Loucy (cell line): ENCODE measurements at regions not wholly inside any gene's neighbourhood (a gene's known extent, or its start where the extent isn't known, plus 50 kb on each side); places are given as distances from the start of the nearest gene placed in this dataset.
"Not testable (repeated sequence)": the region's sequence is repeated elsewhere in the genome, so short reads cannot be mapped to it uniquely, and the experiment has no call there.

ENCODE experiments used
- EZH2phosphoT487 ChIP-seq: fragments of 200-600 bp; IDR thresholded peaks from 2 replicates; pipeline ENCODE4 v1.6.1; 2018; ENCODE audit warnings: antibody characterized with exemption, mild to moderate bottlenecking, moderate library complexity, borderline replicate concordance
- TF ChIP-seq, protein P1 (sequence below): fragments of 200-600 bp; sonication (generic); conservative IDR thresholded peaks from 2 replicates; pipeline ENCODE4 v1.5.1; 2014; ENCODE audit warnings: mild to moderate bottlenecking, antibody characterized with exemption, low read length

DNA sequence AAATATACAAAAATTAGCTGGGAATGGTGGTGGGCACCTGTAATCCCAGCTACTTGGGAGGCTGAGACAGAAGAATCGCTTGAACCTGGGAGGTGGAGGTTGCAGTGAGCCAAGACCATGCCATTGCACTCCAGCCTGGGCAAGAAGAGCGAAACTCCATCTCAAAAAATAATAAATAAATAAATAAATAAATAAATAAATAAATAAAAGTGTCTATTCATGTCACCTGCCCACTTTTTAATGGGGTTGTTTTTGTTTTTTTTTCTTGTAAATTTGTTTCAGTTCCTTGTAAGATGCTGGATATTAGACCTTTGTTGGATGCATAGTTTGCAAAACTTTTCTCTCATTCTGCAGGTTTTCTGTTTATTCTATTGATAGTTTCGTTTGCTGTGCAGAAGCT is 71.9 kb upstream of the KCNAB1 start:
- TF ChIP-seq, protein P1, sequence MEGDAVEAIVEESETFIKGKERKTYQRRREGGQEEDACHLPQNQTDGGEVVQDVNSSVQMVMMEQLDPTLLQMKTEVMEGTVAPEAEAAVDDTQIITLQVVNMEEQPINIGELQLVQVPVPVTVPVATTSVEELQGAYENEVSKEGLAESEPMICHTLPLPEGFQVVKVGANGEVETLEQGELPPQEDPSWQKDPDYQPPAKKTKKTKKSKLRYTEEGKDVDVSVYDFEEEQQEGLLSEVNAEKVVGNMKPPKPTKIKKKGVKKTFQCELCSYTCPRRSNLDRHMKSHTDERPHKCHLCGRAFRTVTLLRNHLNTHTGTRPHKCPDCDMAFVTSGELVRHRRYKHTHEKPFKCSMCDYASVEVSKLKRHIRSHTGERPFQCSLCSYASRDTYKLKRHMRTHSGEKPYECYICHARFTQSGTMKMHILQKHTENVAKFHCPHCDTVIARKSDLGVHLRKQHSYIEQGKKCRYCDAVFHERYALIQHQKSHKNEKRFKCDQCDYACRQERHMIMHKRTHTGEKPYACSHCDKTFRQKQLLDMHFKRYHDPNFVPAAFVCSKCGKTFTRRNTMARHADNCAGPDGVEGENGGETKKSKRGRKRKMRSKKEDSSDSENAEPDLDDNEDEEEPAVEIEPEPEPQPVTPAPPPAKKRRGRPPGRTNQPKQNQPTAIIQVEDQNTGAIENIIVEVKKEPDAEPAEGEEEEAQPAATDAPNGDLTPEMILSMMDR: not testable (repeated sequence)
- TF ChIP-seq EZH2phosphoT487: not testable (repeated sequence)
